NCI-H524 (cell line): ENCODE measurements at regions not wholly inside any gene's neighbourhood (a gene's known extent, or its start where the extent isn't known, plus 50 kb on each side); places are given as distances from the start of the nearest gene placed in this dataset.

ENCODE experiments used
- DNase-seq, 2 experiments: peaks; one replicate each; lab custom pipeline; 2025; lab: John Stamatoyannopoulos, UW

DNA sequence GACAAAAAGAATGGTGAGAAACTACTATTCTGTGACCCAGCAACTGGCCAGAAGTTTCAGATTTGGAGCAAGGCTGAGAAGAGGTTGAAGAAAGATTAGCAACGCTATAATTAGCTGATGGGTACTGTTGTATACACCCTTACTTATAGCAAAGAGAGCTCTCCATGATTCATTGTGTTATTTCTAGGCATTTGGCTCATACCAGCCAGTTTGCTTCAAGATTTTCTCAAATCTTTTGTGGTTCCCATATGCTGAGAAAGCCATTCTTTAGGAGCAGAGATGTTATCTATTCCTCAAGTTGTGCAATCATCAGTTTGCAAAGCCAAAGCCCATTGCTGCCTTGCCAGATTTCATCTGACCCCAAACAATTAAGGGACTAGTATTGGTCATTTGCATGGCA lies 179.4 kb downstream of the ETS1 start:
- DNase-seq = no peak

GRCh38 chr11:128405714-128406662 lies 181.4 kb downstream of the ETS1 start:
- DNase-seq = no peak

GRCh38 chr11:128405112-128405511 lies 182.2 kb downstream of the ETS1 start:
- DNase-seq = no peak

DNA sequence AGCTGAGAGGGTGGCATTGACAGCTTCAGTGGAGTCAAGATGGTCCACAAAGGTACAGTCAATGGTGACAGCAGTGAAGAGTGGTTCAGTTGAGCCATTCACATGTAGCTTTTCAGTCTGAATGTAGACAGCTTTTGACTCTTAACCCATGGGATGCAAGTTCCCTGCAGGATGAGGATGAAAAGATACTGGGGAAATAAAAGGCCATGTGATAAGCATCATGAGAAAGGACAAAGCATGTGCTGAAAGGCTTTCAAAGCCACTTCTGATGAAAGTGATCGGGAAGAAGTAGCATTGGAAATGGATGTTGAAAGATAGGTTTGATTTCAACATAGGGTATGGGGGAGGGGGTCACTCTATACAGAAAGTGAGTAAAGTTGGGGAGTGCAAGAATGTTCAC lies 182.9 kb downstream of the ETS1 start:
- no peak for DNase-seq

- no peak for DNase-seq
Measured at GRCh38 chr11:128400382-128401203, 186.8 kb downstream of the ETS1 start.

DNA sequence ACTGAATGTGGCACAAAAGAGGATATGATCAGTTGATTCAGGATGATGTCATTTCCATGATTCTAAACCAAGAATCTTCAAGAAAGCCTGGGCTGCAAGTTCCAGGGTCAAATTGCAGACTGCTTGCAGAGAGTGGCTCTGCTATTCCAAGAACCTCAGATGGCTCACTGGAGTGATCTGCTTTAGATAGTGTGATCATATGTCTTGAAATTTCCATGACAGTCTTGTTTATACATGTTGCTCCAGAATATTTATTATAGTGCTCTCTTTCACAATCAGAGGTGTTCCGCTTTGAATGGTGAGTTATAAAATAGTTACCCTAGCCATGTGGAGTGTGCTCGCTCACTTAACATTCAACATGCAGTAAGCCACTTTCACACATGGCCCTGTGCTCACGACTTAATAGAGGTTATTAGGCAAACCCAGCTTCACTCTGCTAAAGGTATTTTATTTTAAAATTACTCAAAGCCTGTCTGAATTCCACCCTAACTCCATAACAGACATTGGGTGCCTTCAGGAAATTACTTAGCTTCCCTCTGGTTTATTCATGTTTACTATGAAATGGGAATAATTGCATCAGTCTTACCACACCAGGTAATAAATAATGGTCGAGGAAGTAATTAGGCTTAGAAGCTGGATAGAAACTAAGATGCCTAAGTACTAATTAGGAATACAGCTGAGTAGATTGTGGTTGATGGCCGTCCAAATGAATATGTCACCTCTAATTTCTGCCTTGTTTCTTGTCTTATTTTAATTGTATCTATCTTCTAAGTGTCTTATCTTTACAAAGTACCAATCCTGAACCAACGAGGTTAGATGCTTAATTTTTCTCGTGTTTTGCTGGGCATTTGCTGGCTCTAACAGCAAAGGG lies 187.9 kb downstream of the ETS1 start:
- no peak for DNase-seq

GRCh38 chr11:128398517-128399250 lies 188.7 kb downstream of the ETS1 start:
- no peak for DNase-seq

- DNase-seq = no peak
Measured at GRCh38 chr11:128397362-128397761, 190.0 kb downstream of the ETS1 start.

DNA sequence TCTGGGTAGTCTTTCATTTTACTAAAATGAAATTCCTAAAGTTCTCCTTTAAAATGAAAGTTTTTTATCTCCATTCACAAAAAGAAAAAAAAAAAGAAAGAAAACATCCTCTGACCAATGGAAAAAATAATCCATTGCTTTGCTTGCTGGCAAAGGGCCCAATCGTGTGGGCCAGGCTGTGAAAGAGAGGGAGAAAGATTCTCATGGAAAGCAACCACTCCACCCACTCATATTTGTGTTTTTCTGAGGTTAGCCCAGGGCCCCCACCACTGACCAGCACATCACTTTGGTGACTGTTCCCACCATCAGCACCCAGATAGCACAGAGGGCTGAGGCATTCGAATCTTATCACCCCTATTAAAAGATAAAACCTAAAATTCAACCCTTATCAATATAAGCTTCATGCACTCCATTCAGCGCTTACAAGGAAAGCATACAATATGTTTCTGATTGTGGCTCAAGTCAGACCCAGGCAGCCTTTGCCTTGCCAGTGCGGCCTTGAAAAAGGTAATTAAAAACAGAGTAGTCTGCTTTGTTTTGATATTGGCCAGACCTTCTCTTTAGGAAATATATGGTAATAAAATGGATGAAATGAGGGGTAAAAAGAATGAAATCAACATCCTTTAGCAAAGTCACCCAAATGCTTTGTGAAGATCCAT lies 192.8 kb downstream of the ETS1 start:
- no peak for DNase-seq

GRCh38 chr11:128392259-128392658 lies 195.1 kb downstream of the ETS1 start:
- no peak for DNase-seq

DNA sequence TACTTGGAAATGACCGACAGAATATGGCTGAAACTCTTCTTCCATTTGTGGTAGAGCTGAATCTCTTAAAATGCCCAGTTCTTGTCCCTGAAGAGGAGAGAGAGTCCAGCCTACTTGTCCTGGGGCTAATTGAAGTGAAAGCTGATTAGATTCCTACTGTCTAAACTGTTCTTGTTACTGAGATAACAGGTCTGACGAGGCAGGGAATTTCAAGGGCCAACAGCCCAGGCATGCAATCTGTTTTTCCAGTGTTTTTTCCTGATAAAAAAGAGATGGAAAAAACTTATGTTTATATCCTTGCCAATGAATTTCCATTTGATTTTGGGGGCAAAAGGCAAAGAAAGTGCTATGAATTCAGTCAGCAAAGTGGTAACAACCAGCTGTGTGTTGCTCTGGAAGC lies 195.5 kb downstream of the ETS1 start:
- DNase-seq = no peak

DNA sequence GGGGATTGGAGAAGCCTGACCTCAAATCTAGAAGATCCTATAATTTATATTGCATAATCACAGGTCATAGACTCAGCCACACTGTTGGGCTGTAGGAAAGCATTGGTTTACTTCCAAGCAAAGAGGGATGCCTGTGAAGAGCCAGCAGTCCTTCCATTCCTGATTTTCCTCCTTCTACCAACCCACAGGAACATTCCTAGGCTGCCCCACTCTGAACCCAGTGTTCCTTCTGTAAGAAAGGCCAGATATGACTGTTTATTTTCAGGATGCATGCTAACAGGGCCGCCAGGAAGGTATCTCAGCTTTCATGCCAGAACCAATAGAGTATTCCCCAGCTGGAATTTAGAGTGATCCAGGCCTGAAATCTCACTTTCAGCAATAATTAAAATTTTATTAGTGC lies 197.1 kb downstream of the ETS1 start:
- no peak for DNase-seq

DNA sequence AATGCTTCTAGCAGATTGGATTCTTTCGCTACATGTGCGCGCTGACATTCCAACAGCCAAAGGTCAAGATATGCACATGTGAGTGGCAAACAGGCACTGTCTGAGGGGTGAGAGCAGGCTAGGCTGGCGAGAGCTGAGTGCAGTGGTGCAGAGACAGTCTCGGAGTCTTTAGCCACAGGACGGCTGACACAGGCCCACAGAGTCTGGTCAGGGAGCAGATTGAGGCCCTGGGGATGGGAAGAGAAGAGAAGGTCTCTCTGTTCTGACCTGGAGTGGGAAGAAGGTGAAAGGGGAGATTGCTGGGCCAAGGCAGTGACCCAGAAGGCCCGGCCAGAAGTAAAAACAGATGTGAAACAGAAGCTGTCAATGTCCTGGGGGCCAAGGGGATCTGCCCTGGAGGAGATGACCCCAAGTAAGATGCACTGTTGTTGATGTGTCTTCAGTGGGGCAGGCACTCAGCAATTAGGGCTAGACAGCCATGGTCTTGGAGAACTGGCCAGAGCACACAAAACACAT lies 197.8 kb downstream of the ETS1 start:
- no peak for DNase-seq

DNA sequence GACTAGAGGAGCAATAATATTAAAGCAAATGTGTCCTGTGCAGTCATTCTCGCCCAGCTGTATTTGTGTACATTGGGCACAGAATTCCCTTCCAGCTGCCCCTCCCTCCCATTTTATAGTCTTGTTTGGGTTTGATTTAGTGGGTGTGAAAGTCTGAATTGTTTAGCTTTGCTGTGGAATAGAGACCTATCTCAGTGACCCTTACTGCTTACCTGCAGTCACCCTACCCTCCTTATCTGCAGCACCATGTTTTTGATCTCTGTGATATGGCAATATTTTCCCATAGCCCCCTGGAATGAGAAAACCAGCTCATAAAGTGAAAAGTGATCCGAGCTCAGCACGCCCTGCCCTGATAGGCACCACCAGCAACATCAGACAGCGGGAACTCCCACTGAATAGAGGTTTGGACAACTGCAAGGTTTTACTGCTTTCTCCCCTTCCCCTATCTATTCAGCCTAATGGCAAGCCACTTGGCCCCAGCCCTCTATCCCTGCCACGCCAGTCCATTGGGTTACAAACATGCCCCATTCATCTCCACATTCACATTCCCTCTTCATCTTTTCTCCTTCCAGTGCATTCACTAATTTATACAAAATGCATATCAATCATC lies 199.0 kb downstream of the ETS1 start:
- DNase-seq = no peak

DNA sequence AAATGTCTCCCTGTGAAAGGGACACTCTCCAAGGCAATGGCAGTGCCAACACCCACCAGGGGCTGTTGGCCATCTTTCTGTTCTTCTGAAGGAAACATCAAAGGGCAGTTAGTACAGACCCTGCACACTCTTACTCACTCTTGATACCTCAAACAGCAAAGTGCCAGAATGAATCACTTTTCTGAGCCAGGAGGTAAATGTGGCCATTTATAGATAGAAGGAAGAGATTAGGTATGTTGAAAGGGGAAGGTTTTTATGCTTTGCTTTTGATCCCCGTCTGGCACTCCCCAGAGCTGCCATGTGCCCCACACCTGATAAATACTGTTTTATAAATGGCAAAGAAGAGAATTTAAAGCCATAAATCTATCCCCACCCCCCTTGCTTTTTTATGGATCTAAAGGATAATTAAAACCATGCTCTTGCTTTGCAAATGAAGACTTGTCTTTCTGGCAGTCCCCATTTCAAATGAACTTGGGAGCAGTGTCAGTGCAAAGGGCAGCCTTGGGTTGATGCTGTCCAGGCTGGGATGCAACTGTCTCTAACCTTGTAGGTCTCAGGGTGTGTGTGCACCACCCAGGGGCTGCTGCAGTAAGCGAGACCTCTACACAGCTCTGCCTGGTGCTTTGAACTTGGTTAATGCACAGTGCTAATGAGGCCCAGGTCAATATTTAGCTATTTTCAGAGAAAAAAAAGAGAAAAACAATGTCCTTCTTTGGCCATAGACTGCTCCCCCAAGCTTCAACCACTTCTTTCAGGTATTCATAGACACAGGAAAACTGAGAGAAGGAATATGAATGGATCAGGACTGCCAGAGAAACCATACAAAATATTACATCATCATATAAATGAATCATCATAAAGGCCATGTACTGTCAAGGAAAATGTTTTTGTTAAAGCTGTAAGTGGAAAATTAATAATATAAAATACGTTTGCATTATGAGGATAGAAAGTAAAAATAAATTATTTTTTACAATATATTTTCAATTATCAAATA lies 207.5 kb downstream of the ETS1 start:
- no peak for DNase-seq

- DNase-seq = no peak
Measured at GRCh38 chr11:128375961-128376360, 211.4 kb downstream of the ETS1 start.

- DNase-seq = no peak
Measured at GRCh38 chr11:128374026-128374425, 213.3 kb downstream of the ETS1 start.

DNA sequence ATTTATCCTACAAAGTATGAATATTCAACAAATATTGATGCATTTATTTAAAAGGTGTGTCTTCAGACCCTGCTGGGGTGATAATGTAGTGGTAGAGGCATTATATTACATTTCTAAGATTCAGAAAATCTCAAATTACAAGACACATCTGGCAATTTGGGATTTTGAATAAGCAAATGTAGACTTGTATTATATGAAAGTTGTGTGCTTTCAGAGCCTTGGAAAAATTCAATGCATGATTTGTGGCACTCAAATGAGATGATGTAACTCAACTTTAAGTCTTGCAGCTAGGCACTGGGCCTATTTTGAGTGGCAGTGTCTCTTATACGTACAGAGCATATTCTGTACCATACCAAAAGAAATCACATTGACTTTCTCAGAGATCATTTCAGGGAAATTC lies 214.4 kb downstream of the ETS1 start:
- peak in 1 of 2 experiments; percentile 43 for DNase-seq

DNA sequence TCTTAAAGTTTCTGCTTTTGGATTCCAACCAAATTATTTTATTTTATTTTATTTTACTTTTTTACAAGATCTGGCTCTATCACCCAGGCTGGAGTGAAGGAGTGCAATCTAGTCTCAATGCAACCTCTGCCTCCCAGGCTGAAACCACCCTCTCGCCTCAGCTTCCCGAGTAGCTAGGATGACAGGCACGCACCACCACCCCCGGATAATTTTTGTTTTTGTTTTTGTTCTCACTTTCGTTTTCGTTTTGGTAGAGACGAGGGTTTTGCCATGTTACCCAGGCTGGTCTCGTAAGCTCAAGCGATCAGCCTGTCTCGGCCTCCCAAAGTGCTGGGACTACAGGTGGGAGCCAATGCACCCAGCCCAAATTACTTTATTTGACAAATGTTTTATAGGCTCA lies 219.8 kb downstream of the ETS1 start:
- no peak for DNase-seq
